NCI-H69 (cell line): ENCODE measurements at regions not wholly inside any gene's neighbourhood (a gene's known extent, or its start where the extent isn't known, plus 50 kb on each side); places are given as distances from the start of the nearest gene placed in this dataset.
"Not testable (repeated sequence)": the region's sequence is repeated elsewhere in the genome, so short reads cannot be mapped to it uniquely, and the experiment has no call there.

Source experiments
- DNase-seq: peaks from one replicate; lab custom pipeline; 2025; lab: John Stamatoyannopoulos, UW

DNA sequence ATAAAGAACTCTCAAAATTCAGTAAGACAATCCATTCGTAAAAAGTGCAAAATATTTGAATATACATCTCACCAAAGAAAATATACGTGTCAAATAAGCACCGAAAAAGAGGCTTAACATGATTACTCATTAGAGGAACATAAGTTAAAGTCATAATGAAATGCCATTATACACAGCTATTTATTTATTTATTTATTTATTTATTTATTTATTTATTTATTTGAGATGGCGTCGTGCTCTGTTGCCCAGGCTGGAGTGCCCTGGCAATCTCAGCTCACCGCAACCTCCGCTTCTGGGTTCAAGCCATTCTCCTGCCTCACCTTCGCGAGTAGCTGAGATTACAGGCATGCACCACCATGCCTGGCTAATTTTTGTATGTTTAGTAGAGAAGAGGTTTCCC is 203.6 kb upstream of the UBASH3B start:
- no peak for DNase-seq

DNA sequence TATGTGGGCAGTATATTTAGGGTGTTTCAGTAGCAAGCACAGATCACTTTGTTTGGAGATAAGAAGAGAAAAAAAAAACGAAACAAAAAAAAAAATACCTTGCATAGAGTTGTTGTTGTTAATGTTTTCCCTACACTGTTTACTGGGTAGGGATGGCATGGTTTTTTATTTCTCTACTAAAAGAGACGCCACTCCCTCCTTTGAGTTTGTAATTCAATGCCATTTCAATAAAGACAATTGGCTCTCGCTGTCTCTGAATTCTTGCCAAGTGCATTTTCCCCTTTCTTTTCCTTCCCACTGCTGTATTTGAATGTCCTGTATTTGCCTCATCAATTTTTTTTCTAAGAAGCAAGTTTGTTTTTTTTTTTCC is 213.9 kb upstream of the UBASH3B start:
- DNase-seq = peak; percentile 25

DNA sequence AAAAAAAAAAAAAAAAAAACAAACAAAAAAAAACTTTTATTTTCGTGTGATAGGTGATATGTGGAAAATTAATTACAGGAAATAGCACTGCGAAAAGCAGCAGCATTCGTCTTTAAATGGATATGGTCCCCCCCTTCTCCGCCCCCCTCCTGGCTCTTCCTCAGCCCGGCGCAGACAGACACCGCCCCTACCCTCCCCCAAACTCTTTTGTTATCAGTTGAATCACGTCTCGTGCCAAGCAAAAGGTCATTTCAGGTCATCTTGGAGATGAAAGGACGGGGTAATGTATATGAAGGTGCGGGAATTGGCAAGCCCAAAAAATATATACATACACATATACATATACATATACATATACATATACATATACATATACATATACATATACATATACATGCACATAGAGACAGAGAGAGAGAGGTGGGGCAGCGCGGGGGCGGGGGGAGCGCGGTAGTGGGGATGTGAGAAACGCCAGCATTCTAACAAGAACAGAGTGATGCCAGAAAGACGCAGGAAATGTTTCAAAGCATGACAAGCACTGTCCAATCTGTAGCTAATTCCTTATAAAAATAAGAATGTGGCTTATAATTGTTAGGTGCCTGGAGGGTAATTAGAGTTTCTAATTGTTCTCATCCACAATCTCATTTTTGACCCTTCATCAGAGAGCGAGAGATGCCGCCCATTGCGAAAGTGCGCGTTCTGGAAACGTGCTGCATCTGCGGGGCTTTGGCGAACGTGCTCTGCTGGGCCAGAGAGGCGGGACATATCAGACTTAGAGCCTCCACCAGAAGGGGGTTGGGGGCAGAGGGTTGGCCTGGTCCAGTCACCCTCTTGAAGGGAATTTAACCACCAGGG is 214.5 kb upstream of the UBASH3B start:
- DNase-seq = peak; percentile 25

DNA sequence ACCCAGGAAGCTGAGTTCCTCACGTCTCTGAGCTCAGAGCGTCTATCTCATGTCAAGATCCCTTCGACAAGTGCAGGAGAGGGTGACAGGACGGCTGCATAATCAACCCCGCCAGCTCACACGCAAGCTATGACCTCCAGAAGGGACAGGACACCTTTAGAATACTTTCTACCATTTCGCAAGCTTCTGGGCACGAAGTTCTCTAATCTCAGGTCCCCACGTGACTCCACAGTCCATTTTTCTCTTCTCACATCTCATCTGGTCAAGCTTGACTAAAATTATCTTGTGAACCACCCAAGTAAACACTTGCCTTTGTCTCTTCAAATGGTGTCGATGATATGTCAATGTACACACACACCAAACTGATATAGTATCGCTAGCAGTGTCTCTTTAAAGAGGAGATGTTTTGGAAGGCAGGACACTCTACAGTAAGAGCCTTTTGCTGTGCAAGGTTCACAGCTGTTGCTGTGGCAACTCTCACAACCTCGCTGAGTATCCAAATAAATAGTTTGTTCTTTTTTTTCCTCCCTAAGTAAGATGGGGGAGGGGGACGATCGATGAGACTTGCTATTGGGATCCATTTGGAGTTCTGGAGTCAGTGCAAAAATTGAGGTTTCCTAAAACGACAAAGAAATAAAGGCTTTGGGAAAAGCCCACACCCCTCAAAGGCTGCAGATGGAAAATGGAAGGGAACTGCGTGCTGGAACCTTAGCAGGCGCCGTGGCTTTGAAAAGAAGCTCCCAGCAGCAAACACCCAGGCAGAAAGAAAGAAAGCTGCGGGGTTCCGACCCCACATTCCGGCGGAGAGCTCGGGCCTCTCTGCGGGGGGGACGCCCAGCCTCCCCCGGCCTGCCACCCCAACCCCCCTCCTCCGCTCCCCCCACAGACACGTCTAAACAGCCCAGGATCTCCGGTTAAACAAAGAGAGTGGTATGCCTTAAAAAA is 215.4 kb upstream of the UBASH3B start:
- peak; percentile 19 for DNase-seq

DNA sequence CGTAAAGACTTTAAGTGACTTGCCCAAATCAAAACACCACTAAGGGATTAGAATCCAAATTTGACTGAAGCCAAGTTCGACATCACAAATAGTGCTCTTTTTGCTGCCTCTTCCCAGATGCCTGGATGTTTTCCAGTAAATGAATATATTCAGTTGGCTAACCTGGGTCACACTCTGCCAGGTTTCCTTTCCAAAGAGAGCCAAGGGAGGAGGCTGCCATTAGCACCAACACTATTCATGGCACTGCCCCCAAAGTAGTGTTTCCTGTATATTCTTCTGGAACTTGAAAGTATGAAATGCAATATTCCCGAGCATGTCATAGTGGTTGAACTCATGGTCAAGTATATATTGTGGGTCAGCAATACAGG is 219.3 kb upstream of the UBASH3B start:
- DNase-seq = no peak

DNA sequence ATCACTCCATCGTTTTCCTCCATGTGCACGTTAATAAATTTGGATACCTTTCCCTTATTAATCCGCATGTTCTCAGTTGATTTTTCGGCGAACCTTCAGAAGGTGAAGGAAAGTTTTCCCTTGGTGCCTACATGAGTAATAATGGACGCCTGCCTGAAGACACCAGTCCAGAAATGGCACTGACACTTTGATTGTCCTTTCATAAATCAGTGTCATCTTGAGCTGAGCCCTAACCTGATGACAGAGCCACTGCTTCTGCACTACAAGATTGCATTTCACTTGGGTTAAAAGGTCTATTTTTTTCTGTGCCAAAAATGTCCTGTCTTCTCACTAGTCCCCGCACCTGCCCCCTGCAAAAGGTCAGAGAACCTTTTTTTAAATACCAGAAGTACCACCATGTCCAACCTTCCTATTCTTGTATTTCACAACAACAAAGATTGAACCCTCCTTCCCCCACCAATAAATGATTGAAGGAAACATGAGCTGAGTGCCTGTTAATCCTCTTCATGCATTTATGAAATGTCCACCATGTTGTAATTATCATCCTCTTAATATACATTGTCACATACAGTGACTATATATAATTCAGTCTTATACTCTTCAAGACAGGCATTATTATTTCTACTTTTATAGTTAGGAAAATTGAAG is 219.9 kb upstream of the UBASH3B start:
- DNase-seq = no peak

DNA sequence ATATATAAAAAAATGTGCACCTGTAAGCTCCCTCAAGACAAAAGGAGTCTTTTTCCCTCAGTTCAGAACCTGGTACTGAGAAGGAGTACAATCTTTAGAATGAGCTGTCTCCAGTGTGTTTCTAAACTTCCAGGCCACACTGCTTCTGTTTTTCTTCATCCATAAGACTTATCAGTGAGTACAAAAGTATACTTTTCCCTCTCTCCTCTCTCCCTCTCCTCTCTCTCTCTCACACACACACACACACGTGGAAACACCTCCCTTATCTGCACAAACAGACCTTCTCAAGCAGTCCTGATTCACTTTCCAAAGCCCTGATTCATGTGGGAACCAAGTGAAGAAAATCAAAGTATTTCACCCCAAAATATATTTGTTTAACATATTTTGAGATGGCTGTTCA is 220.7 kb upstream of the UBASH3B start:
- no peak for DNase-seq

DNA sequence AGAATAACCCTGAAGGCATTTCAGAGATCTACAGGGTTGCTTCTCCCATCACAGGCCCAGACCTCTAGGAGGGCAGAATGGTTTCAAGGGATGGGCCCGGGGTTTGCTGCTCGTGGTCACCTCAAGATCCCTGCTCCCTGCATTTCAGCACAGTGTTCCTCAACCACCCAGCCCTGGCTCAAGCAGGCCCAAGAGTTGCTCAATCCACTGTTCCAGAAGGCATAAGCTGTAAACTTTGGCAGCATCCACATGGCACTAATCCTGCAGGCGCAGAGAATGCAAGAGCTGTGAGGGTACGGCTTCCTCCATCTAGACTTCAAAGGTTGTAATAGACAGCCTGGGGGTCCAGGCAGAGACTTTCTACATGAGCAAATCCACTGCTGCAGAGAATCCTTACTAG is 225.0 kb upstream of the UBASH3B start:
- DNase-seq = no peak

DNA sequence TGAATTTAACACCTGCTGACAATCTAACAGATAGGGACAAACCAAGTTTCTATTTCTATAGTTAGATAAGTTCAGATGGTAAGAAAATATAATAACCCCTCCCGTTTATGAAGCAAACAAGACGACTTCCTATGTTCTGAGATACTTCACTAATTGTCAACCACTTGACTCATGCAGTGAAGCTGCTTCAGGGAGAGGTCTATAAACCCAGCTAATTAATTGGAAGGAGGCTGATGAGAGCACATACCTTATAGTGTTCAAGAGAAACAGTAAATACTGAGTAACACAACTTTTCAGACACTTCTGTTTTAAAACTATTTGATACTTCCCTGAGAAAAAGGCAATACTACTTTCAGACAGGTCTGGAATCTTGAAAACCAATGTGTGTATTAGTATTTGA is 229.4 kb upstream of the UBASH3B start:
- no peak for DNase-seq

DNA sequence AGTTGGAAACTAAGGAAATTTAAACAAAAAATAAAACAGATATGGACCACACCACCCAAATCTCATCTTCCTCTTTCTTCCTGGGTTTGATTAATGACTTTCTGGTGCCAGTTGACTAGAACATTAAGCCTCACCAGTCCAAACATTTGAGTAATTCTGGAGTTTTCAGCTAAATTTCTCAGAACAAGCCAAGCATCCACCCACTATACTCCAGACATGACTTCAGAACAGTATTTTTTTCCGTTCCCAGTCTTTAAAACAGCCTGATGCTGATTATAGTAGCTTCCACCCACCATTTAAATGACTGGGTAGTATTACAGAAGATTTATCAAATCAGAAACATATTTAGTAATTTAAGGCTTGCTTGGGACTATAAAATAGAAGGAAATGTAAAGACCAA is 230.9 kb upstream of the UBASH3B start:
- DNase-seq = no peak

DNA sequence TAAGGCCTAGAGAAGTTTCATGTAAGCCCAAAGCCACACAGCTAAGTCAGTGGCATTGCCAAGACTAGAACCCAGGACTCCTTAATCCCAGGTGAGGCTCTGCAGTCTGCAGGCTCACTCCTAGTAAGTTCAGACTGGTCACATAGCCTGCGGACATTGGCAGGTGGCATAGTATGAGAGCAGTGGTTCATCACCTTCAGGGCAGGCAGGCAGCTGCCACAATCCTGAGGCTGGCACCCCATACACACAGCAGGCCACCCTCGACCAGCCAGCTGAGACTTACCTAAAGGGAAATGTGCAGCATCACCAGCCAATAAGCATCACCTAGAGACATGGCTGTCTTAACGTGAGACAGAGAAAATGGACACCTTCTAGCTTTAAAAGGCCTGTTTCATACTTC is 231.6 kb upstream of the UBASH3B start:
- DNase-seq = no peak

DNA sequence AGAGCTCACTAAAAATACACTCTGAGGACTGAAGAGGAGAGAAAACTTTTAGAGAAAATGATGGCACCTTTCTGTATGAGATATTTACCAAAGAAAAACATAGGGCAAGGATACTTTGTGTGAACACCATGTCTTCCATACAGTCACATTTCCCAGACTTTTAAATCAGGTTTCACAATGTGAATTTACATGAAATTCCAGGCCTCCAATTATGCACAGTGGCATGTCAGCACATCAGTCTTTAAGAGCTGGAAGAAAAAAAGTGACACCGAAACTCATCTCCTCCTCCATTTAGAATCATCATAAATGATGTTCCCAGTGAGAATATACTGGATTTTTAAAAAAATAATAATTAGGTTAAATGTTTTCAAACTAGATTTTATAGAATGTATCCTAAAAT is 232.2 kb upstream of the UBASH3B start:
- DNase-seq = no peak

DNA sequence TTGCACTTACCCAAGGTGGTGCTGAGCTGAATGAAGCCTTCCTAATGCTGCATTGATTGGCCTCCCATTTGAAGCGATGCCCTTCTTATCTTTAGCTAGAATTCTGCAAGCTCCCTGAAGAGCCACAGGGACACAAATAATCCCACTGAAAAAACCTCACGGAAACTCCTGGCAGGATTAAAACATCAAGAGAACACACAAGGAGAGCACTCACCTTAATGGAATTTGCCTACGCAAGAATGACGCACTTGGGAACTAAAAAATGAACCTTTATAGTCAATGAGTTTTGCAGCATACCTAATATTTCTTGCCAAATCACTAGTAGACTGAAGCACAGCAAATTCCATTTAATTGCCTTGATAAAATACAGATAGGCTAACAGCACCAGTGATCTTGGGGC is 232.8 kb upstream of the UBASH3B start:
- DNase-seq = no peak

DNA sequence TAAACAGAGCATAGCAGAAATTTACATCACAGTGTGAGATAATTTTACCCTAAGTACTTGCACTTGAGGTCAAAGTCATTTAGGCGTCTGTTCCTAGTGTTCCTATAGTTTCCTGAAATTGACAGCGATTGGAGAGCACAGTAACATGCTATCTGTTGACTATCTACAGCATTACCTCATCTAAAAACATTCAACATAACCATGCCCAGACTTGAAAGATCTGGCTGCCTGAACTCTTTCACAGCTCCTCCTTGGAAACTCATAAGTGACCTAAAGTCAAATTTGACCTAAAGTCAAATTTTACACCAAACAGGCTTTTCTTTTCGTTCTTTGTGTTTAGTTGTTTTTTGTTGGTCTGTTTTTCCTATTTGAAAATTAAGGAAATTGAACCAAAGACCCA is 233.8 kb upstream of the UBASH3B start:
- no peak for DNase-seq

DNA sequence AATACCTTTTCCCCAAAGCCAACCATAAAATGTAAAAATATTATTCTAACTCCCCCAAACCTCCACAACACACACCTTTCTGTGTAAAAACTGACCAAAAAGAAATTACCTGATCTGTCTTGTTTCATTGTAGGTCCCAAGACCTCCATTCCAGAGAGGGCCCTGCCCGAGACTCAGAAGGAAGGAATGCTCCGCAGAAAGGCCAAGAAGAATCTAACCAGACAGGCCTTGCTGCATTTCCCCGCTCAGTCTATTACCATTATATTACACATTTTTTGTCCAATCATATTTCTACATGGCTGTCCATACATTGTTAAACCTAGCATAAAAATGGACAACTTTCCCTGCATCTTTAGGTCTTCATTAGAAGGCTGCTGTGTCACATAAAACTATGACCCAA is 237.5 kb upstream of the UBASH3B start:
- no peak for DNase-seq

DNA sequence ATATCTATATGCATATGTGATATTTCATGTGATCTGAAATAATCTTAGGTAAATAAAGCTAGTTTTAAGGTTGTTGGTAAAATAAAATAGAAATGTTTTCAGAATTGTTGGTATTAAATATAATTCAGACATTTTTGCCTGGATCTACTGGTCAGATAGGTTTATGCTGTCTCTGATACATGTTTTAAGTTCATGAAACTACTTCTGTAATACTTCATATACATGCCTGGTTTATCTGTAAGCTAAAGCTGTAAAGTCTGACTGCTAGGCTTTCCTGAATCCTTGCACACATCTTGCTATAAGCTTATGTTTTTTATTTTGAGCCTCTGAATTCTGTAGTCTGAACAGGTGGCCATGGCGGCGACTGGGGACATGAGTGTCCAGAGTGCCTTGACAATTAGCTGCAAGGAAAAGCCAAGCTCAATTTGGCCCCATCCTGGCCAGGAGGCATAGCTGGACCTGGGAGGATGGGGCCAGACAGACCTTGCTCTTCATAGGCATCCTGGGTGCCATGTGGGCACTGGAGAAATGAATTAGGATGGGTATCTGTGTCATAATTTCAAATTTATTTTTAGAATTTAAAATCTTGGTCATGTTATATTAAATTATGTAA is 241.0 kb upstream of the UBASH3B start:
- DNase-seq = no peak

DNA sequence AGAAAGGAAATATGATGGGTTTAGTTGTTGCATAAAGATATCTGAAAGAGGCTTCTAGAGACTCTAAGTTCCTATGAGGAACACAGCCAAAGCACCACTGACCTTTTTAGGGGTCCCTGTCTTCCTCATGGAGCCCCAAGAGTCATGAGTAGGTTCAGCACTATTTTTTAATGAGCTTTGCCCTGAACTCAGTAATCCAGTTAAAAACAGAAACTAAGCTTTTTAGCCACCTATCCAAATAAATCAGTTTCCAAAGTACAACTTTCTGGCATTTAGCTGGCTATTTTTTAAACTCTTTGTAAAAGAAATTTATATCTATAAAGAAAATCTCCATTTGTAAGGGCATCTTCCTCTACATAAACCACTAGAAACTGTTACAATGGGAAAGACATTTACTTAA is 241.8 kb upstream of the UBASH3B start:
- no peak for DNase-seq

DNA sequence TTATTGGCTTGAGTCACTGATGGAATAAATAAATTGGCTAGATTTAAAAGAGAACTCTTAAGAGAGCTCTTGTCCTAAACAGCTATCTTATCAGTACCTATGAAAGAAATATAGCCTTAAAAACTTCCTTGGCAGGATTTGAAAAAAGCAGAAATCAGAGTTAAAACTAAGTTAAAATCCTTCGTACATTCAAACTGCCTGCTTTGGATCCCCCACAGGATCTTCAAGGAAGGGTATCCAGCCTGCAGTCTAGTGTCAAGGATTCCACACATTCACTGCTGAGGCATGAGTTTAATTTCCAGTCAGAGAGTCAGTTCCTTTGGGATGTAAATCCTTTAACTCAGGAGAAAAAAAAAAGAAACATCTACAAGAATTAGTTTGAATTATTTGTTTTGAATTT is 242.9 kb upstream of the UBASH3B start:
- no peak for DNase-seq

DNA sequence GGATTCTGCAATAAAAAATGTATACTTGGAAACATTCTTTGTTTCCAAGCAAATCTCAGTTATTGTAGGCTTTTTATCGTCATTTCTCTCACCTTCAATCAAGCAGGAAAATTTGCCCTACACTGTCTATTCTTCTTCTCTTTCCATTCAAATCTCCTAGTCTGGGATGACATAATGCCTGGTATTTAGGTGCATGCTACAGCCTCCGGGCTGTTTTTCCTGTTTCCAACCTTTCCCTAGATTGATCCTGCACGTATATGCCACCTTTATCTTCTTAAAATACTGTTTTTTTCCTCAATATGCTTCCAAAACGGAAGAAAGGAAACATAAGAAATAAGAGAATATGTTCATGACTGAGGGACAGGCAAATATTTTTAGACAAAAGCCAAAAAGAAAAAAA is 249.1 kb upstream of the UBASH3B start:
- no peak for DNase-seq

DNA sequence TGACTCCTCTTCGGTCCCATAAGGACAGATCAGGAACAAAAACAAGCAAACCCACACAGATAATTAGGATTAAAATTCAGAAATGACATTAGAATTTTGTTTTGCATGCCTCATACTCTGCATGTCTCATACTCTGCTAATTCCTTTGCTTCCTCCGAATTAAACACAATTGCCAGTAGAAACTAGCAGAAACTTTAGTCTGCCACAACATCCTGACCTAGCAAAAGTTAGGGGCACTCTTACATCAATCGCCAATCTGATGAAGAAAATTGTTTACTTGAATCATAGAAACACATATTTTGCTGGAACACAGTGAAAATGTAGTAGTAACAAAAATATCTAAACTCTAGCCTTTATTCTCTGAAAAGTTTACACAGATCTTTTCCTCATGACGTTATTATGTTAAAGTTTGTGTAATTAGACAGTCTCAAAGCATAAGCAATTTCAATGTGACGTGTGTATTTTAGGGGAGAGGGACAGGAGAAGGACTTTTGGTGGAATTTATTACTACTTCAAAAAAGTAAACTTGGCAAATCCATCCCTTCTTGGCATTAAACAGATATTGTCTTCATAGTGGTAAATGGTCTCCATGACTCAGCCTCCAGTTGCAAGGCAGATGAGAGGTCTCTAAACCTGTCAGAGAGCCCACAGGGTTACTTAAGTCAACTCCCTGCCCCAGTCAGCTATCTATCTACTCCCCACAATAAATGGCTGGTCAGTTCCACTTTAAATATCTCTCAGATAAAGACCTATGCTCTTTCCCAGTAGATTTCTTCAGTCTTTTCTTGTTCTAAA is 249.8 kb upstream of the UBASH3B start:
- DNase-seq = no peak

DNA sequence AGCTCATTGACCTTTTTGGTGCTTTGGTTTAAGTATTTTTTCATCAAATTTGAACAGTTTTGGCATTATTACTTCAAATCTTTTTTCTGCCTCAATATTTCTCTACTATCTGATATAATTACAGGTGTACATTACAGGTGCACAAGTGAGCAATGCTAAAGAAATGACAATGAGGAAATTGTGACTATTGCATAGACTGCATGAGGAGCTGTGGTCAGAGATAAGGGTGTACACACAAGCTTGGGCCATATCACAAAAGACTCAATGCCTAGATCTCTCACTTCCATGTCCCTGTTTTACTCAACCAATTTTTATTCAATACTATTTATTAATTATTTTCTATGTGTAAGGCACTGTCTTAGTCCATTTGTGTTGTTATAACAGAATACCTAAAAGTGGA is 251.0 kb upstream of the UBASH3B start:
- no peak for DNase-seq

DNA sequence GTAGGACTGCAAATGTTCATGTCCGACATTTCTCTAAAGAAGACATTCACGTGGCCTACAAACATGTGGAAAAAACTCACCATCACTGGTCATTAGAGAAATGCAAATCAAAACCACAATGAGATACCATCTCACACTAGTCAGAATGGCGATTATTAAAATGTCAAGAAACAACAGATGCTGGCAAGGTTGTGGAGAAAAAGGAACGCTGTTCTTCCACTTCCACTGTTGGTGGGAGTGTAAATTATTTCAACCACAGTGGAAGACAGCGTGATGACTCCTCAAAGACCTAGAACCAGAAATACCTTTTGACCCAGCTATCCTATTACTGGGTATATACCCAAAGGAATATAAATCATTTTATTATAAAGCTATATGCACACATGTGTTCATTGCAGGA is 253.9 kb upstream of the UBASH3B start:
- not testable (repeated sequence) for DNase-seq
